GM12878 (cell line): ENCODE measurements at regions not wholly inside any gene's neighbourhood (a gene's known extent, or its start where the extent isn't known, plus 50 kb on each side); places are given as distances from the start of the nearest gene placed in this dataset.

Source experiments
- ATAC-seq: fragments of 200-7000 bp; cut with Tn5 transposase; 3 replicates; pipeline ENCODE4 v1.9.1; 2020; ENCODE audit warnings: mild to moderate bottlenecking, moderate library complexity
- BruUV-seq: library from RNA; stranded (reverse); fragments of 400-500 nt; replicated peaks from 2 replicates; lab custom pipeline; 2021; lab: Mats Ljungman, UMichigan
- CTCF ChIA-PET: fragments of 300-600 bp; sonication (Branson Sonifier 250); formaldehyde crosslinking; extraction: SDS; loops from one replicate; lab custom pipeline; 2021; ENCODE audit warnings: inconsistent platforms; lab: Yijun Ruan, JAX
- POLR2A ChIA-PET: fragments of 350-600 bp; formaldehyde crosslinking; extraction: SDS; loops from one replicate; lab custom pipeline; 2021; ENCODE audit warnings: inconsistent platforms; lab: Charles Lee
- RAD21 ChIA-PET: fragments of 300-600 bp; sonication (Branson Sonifier 250); formaldehyde crosslinking; loops from one replicate; lab custom pipeline; 2023; ENCODE audit warnings: antibody characterized with exemption; ENCODE audit not compliant: unreplicated experiment; lab: Charles Lee
- SMC1A ChIA-PET: fragments of 300-600 bp; sonication (Branson Sonifier 250); formaldehyde crosslinking; loops from one replicate; lab custom pipeline; 2023; ENCODE audit not compliant: unreplicated experiment, uncharacterized antibody; lab: Charles Lee
- DNase-seq: peaks from one replicate; pipeline ENCODE4 v3.0.0-alpha.2; 2011; ENCODE audit warnings: low read depth, low spot score
- FAIRE-seq: peaks from 3 replicates; lab custom pipeline; 2011; peaks lifted over from hg19 to GRCh38; lab: Jason Lieb, UNC
- H2AFZ ChIP-seq: 2 replicates; pipeline ENCODE4 v1.6.0; 2011; ENCODE audit warnings: low read depth, low read length, control low read depth; ENCODE audit not compliant: control insufficient read depth
- H3K27ac ChIP-seq: 2 replicates; pipeline ENCODE4 v1.5.1; 2011; ENCODE audit warnings: control low read depth; ENCODE audit not compliant: control insufficient read depth, insufficient read depth
- H3K27me3 ChIP-seq, 2 experiments: replicated peaks in 1 of 2; 2 replicates each; pipeline versions ENCODE4 v1.6.0 to v1.6.1; 2011; ENCODE audit warnings: low read length in 1 of 2; ENCODE audit not compliant: control insufficient read depth in 2 of 2, insufficient read depth in 2 of 2
- H3K36me3 ChIP-seq, 2 experiments: 2 replicates each; pipeline ENCODE4 v1.5.1; 2011; ENCODE audit warnings: low read length in 1 of 2; ENCODE audit not compliant: control insufficient read depth in 2 of 2, insufficient read depth in 2 of 2
- H3K4me1 ChIP-seq: 2 replicates; pipeline ENCODE4 v1.6.1; 2011; ENCODE audit warnings: mild to moderate bottlenecking, low read length, moderate library complexity, mixed read lengths; ENCODE audit not compliant: control insufficient read depth, insufficient read depth
- H3K4me2 ChIP-seq: 2 replicates; pipeline ENCODE4 v1.6.0; 2011; ENCODE audit warnings: control low read depth; ENCODE audit not compliant: control insufficient read depth, insufficient read depth
- H3K4me3 ChIP-seq: fragments of 200-600 bp; sonication (generic); 2 replicates; pipeline ENCODE4 v1.5.1; 2016
- H3K79me2 ChIP-seq: 2 replicates; pipeline ENCODE4 v1.6.0; 2011; ENCODE audit warnings: low read length; ENCODE audit not compliant: control insufficient read depth, insufficient read depth
- H3K9ac ChIP-seq: 2 replicates; pipeline ENCODE4 v1.8.0; 2011; ENCODE audit warnings: low read length, control low read depth, mixed read lengths; ENCODE audit not compliant: control insufficient read depth, insufficient read depth
- H3K9me3 ChIP-seq: replicated peaks from 3 replicates; pipeline ENCODE4 v1.5.1; 2011; ENCODE audit warnings: mild to moderate bottlenecking, low read length; ENCODE audit not compliant: control insufficient read depth, insufficient read depth
- H4K20me1 ChIP-seq: 2 replicates; pipeline ENCODE4 v1.6.0; 2011; ENCODE audit not compliant: control insufficient read depth, insufficient read depth
- CREB1 ChIP-seq: IDR thresholded peaks from 2 replicates; pipeline ENCODE4 v1.6.1; 2012; ENCODE audit warnings: low read depth, mild to moderate bottlenecking, inconsistent platforms
- CTCF ChIP-seq, 3 experiments: IDR thresholded peaks in 2 of 3; conservative IDR thresholded peaks in 1 of 3; 2 replicates each; pipeline ENCODE4 v1.5.1; 2011; ENCODE audit warnings: low read depth in 3 of 3, low read length in 3 of 3, mild to moderate bottlenecking in 3 of 3, control low read depth in 2 of 3, moderate library complexity in 2 of 3, inconsistent platforms in 1 of 3, mixed read lengths in 1 of 3; ENCODE audit not compliant: control insufficient read depth in 2 of 3, insufficient read depth in 1 of 3; ENCODE audit errors: extremely low read depth in 1 of 3
- IRF4 ChIP-seq: IDR thresholded peaks from 2 replicates; pipeline ENCODE4 v1.6.1; 2011; ENCODE audit warnings: low read depth, low read length
- MXI1 ChIP-seq: fragments of 150-350 bp; IDR thresholded peaks from 2 replicates; pipeline ENCODE4 v1.6.1; 2011; ENCODE audit warnings: low read depth, mild to moderate bottlenecking, inconsistent platforms, low read length, improper control_type of control experiment
- ZBTB40 ChIP-seq: fragments of 450-650 bp; IDR thresholded peaks from 2 replicates; pipeline ENCODE4 v1.6.1; 2016; ENCODE audit warnings: mild to moderate bottlenecking, moderate library complexity, borderline replicate concordance
- WGBS: methylation state at CpG from one replicate; pipeline ENCODE4 v1.1.6; 2016; ENCODE audit warnings: low lambda C conversion rate; ENCODE audit not compliant: insufficient replicate concordance, insufficient coverage; ENCODE audit errors: missing lambda C conversion rate; 5-methylcytosine and 5-hydroxymethylcytosine counted together
- in situ Hi-C: fragments of 300-500 bp; cut with MboI; formaldehyde crosslinking; loops from 9 replicates; pipeline ENCODE4 v1.14.3; 2018; ENCODE audit warnings: mixed read lengths
- intact Hi-C: fragments of 100-400 bp; cut with micrococcal nuclease; formaldehyde crosslinking; loops from one replicate; pipeline ENCODE4 v1.14.2; 2022; ENCODE audit not compliant: unreplicated experiment

- ATAC-seq (no peak), DNase-seq (no peak), FAIRE-seq (no peak)
- no peaks in the 10 kb centered on the region for H3K79me2 ChIP-seq
- no peak overlapping the region for H3K4me3 ChIP-seq
- intact Hi-C loops (no loop called here), in situ Hi-C loops (no loop called here)
- CTCF ChIA-PET, result no interaction called here
- RAD21 ChIA-PET, result no interaction called here
- BruUV-seq, result no TSS peak
- no peak overlapping the region for H2AFZ ChIP-seq
- POLR2A ChIA-PET, result no interaction called here
- H3K27ac ChIP-seq, result no peak overlapping the region
- H3K9ac ChIP-seq, result no peak overlapping the region
- SMC1A ChIA-PET, result no interaction called here
- H3K27me3 ChIP-seq, result no peaks in the 10 kb centered on the region
- H3K4me2 ChIP-seq, result no peak overlapping the region
- TF ChIP-seq ZBTB40 (no peak), IRF4 (no peak), CREB1 (no peak), MXI1 (no peak), CTCF (IDR thresholded peaks at IDR 0.05 in 2 of 3, conservative IDR thresholded peaks at IDR 0.05 in 1 of 3; ENCODE audit: control insufficient read depth in 2 of 3, extremely low read depth in 1 of 3, insufficient read depth in 1 of 3, low read depth in 3 of 3, low read length in 3 of 3) (no peak)
- no peaks in the 10 kb centered on the region for H3K36me3 ChIP-seq
- H3K4me1 ChIP-seq, result no peaks in the 10 kb centered on the region
- WGBS, result 35% methylated on average over 4 of the region's 4 CpGs
- no peaks in the 10 kb centered on the region for H4K20me1 ChIP-seq
- H3K9me3 ChIP-seq, result no peaks in the 10 kb centered on the region
These were observed 239.9 kb upstream of the MIS18BP1 start for GRCh38 chr14:45492876-45493275.
